Osteocyte (in vitro differentiated cells): ENCODE measurements at regions not wholly inside any gene's neighbourhood (a gene's known extent, or its start where the extent isn't known, plus 50 kb on each side); places are given as distances from the start of the nearest gene placed in this dataset.

ENCODE experiments used
- DNase-seq: peaks from one replicate; pipeline ENCODE4 v3.0.0; 2021; ENCODE audit warnings: mixed read lengths; ENCODE audit not compliant: unreplicated experiment; ENCODE audit errors: extremely low spot score
- H3K27ac Mint-ChIP-seq: one replicate; pipeline ENCODE4 v1.8.0; 2021; ENCODE audit warnings: mild to moderate bottlenecking, mixed read lengths; ENCODE audit not compliant: unreplicated experiment
- H3K27me3 Mint-ChIP-seq: one replicate; pipeline ENCODE4 v1.8.0; 2021; ENCODE audit warnings: mixed read lengths; ENCODE audit not compliant: unreplicated experiment
- H3K36me3 Mint-ChIP-seq: one replicate; pipeline ENCODE4 v1.8.0; 2021; ENCODE audit warnings: mixed read lengths; ENCODE audit not compliant: unreplicated experiment
- H3K4me1 Mint-ChIP-seq: one replicate; pipeline ENCODE4 v1.8.0; 2021; ENCODE audit warnings: mixed read lengths; ENCODE audit not compliant: unreplicated experiment
- H3K4me3 Mint-ChIP-seq: one replicate; pipeline ENCODE4 v1.8.0; 2021; ENCODE audit warnings: mild to moderate bottlenecking, moderate library complexity, mixed read lengths; ENCODE audit not compliant: unreplicated experiment
- H3K9me3 Mint-ChIP-seq: one replicate; pipeline ENCODE4 v1.8.0; 2021; ENCODE audit warnings: mixed read lengths; ENCODE audit not compliant: unreplicated experiment
- TF ChIP-seq, protein P1 (sequence below): fragments of 200-600 bp; sonication (generic); IDR thresholded peaks from 2 replicates; pipeline ENCODE4 v1.5.0; 2021; ENCODE audit warnings: antibody characterized with exemption, mild to moderate bottlenecking, moderate library complexity

DNA sequence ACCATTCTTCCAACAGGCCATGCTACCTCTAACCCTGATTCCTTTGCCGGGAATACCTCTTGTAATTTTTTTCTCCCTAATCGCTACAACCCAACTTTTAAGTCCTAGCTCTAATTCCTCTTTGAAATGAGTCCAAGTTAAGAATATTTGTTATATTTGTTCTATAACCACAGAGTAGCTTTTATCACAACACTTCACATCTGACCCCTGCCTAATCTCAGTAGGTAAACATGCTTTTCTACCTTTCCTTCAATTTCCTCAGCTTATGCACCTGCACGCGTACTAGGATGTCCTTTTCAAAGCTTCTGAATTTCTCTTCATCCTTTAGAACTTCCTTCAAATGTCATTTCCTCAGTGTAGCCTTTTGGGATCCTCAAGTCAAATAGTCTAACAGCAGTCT lies 915.5 kb upstream of the LCORL start:
- Mint-ChIP-seq H3K27ac (no peak overlapping the region), H3K9me3 (no peaks in the 10 kb centered on the region), H3K4me1 (peaks cover 16% of the 10 kb centered on the region), H3K4me3 (no peak overlapping the region), H3K27me3 (peaks cover 3% of the 10 kb centered on the region), H3K36me3 (no peaks in the 10 kb centered on the region)
- no peak for DNase-seq
- TF ChIP-seq, protein P1, sequence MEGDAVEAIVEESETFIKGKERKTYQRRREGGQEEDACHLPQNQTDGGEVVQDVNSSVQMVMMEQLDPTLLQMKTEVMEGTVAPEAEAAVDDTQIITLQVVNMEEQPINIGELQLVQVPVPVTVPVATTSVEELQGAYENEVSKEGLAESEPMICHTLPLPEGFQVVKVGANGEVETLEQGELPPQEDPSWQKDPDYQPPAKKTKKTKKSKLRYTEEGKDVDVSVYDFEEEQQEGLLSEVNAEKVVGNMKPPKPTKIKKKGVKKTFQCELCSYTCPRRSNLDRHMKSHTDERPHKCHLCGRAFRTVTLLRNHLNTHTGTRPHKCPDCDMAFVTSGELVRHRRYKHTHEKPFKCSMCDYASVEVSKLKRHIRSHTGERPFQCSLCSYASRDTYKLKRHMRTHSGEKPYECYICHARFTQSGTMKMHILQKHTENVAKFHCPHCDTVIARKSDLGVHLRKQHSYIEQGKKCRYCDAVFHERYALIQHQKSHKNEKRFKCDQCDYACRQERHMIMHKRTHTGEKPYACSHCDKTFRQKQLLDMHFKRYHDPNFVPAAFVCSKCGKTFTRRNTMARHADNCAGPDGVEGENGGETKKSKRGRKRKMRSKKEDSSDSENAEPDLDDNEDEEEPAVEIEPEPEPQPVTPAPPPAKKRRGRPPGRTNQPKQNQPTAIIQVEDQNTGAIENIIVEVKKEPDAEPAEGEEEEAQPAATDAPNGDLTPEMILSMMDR, result no peak

DNA sequence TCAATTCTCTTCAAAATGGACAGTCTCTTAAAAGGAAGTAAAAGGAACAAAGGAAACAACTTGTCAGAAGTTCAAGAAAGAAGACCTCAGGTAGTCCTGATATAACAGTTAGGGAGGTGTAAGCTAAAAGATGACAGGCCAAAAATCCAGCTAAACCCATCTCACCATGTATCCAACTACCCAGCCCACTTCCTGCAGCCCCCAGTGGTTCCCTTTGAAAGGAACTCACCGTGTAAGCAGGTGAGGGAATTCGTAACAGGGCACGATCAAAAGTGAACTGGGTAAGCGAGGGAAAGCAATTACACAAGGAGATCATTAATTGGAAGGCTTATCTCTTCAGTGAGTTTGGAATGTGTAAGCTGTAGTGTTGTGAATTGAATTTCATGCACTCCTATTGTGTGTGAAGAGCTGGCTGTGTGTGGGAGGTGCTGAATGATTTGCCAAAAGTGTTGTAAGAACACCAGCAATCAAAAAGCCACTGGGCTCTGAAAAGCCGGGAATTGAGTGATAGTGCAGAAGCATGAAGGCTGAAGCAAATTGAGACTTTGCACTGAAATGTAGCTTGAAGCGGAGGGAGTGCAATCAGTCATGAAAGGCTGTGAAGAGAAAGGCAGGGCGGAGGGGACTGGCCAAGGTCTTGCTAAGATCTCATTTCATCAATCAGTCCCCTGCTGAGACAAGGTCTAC lies 914.2 kb upstream of the LCORL start:
- peaks cover 16% of the 10 kb centered on the region for H3K4me1 Mint-ChIP-seq

DNA sequence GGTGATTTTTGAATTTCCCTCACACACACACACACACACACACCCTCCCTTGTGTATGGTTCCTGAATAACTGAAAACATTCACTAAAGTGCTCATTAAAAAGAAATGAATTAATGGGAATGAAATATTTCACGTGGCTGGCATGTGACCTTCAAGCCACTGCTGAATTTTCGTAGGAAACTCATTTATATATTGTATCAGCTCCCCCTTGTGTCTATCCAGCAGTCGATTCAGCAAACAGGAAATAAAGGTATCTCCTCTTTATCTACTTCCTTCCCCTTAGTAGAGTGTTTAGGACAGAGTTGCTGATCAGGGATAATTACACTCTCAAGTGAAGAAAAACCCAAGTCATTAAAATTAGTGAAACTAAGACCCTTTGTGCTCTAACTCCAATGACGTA lies 912.6 kb upstream of the LCORL start:
- Mint-ChIP-seq H3K27me3 (peaks cover 6% of the 10 kb centered on the region), H3K27ac (no peak overlapping the region), H3K4me1 (peaks cover 12% of the 10 kb centered on the region), H3K36me3 (no peaks in the 10 kb centered on the region), H3K4me3 (no peak overlapping the region), H3K9me3 (no peaks in the 10 kb centered on the region)
- TF ChIP-seq, protein P1, result peak; percentile 42
- no peak for DNase-seq

More for the DNA sequence above, 914.2 kb upstream of the LCORL start:
- no peak for DNase-seq
- peaks cover 3% of the 10 kb centered on the region for H3K27me3 Mint-ChIP-seq
- H3K36me3 Mint-ChIP-seq, result no peaks in the 10 kb centered on the region
- H3K27ac Mint-ChIP-seq, result no peak overlapping the region
- TF ChIP-seq, protein P1, result no peak
- no peak overlapping the region for H3K4me3 Mint-ChIP-seq
- no peaks in the 10 kb centered on the region for H3K9me3 Mint-ChIP-seq

DNA sequence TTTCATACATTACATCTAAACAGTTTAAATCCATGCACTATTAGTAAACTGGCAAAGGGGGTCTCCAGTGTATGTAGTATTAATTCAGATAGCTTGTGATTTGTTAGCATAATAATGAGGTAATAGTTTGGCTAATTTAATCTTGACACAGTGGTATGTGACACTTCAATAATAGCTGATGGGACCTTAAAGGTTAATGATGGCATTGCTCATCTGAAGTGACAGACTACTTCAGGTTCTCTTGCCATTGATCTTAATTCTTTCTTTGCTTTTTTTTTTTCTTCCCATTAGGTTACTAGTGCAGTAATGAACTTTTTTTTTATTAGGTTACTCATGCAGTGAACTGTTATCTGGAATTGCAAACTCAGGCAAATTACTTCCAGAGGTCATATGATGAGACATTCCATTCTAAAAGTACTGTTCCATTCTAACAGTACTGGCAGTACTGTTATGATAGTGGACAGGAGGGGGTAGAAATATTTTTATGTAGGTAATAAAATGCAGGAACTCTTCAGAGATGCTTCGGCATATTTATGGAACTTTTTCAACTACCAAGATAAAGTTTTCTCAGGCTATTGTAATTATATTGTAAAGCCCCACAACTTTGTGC lies 911.3 kb upstream of the LCORL start:
- H3K9me3 Mint-ChIP-seq, result no peaks in the 10 kb centered on the region
- TF ChIP-seq, protein P1, result no peak
- H3K36me3 Mint-ChIP-seq, result no peaks in the 10 kb centered on the region
- peaks cover 6% of the 10 kb centered on the region for H3K27me3 Mint-ChIP-seq
- H3K4me3 Mint-ChIP-seq, result no peak overlapping the region
- H3K4me1 Mint-ChIP-seq, result no peaks in the 10 kb centered on the region
- no peak overlapping the region for H3K27ac Mint-ChIP-seq
- DNase-seq, result no peak

DNA sequence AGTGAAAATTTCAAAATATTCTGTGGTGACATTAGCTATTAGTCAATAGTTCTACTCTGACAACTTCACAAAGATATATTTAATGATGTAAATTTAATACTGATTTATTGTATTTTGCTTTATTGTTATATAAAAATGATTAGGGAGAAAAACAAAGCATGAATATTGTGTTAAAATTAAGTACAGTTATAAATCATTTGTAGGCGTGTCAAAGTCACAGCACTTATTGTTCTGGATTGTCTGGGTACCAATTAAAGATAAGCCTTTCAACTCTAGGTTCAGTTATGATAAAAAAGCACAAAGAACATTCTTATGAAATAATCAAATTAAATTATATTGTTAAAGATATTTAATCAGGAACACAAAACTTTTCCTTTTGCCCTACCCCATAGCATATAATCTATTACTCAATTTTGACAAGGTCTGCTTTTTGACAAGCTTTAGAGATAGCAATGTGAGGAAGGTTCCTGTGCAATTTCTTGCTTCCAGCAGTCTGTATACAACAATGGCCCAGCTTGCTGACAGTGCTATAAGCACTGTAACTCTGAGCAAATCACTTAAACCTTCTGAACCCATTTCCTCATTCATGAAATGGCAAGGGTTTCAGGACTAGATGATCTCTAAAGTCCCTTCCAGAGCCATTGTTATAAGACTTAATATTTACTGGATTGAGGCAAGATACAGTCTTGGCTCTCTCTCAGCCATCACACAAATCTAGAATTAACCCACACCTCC lies 910.3 kb upstream of the LCORL start:
- no peaks in the 10 kb centered on the region for H3K9me3 Mint-ChIP-seq
- H3K36me3 Mint-ChIP-seq, result no peaks in the 10 kb centered on the region
- no peak for DNase-seq
- H3K4me3 Mint-ChIP-seq, result no peak overlapping the region
- peaks cover 6% of the 10 kb centered on the region for H3K27me3 Mint-ChIP-seq
- no peaks in the 10 kb centered on the region for H3K4me1 Mint-ChIP-seq
- H3K27ac Mint-ChIP-seq, result no peak overlapping the region
- TF ChIP-seq, protein P1, result no peak
